Uterus (tissue), 3 donors: ENCODE measurements at regions not wholly inside any gene's neighbourhood (a gene's known extent, or its start where the extent isn't known, plus 50 kb on each side); places are given as distances from the start of the nearest gene placed in this dataset.

ENCODE experiments used
- DNase-seq, 2 donors: peaks; one replicate each; pipeline ENCODE4 v3.0.0-alpha.2; 2019 to 2020
- H3K27ac ChIP-seq, 2 donors: fragments of 200-600 bp; sonication (generic); 1 replicate in 1 of 2; 2 replicates in 1 of 2; pipeline ENCODE4 v1.5.1; 2016 to 2018
- H3K27me3 ChIP-seq, 2 donors: fragments of 200-600 bp; sonication (generic); one replicate each; pipeline ENCODE4 v1.5.1; 2018 to 2019; ENCODE audit warnings: control low read depth in 1 of 2
- H3K36me3 ChIP-seq, 2 donors: fragments of 200-600 bp; sonication (generic); one replicate each; pipeline ENCODE4 v1.5.1; 2019; ENCODE audit warnings: control low read depth in 1 of 2
- H3K4me1 ChIP-seq, 2 donors: fragments of 200-600 bp; sonication (generic); one replicate each; pipeline ENCODE4 v1.5.1; 2018 to 2019; ENCODE audit warnings: control low read depth in 1 of 2
- H3K4me3 ChIP-seq, 2 donors: fragments of 200-600 bp; sonication (generic); 1 replicate in 1 of 2; 2 replicates in 1 of 2; pipeline ENCODE4 v1.5.1; 2018 to 2019; ENCODE audit warnings: mild to moderate bottlenecking in 1 of 2
- H3K9me3 ChIP-seq, 2 donors: fragments of 200-600 bp; sonication (generic); one replicate each; pipeline ENCODE4 v1.5.1; 2019; ENCODE audit warnings: control low read depth in 1 of 2
- POLR2A ChIP-seq, 2 donors: fragments of 450-650 bp; IDR thresholded peaks; one replicate each; pipeline ENCODE4 v1.6.1; 2016; ENCODE audit warnings: antibody characterized with exemption in 2 of 2, mild to moderate bottlenecking in 1 of 2, moderate library complexity in 1 of 2
- intact Hi-C: fragments of 100-400 bp; cut with DNase I; formaldehyde crosslinking; loops from one replicate; pipeline ENCODE4 v1.15.1; 2023; ENCODE audit warnings: low total_unique reads
- TF ChIP-seq, protein P1 (sequence below), 4 experiments: fragments of 200-600 bp in 2 of 4; fragments of 450-650 bp in 2 of 4; sonication (generic) in 2 of 4; IDR thresholded peaks; one replicate each; pipeline ENCODE4 v1.5.1; 2016 to 2019; ENCODE audit warnings: antibody characterized with exemption in 4 of 4, mild to moderate bottlenecking in 2 of 4, moderate library complexity in 1 of 4
- donor health status: DM: yes; HTN: yes; CAD: no.

DNA sequence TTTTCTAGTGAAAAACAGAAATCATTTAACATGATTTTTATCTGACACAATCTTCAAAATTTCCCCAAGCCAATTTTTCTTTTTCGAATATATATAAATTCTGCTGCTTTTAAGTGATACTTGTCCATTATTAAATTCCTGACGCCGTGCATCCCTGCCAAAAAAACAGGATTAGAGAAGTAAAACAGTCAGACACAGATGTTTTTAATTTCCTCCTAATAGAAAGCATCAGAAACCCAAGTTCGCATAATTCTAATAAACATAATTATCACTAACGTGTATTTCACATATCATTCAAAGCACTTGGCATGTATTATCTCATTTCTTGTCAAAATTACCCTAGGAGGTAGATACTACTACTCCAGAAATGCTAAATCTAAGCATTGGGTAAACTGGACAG lies 179.5 kb downstream of the ZFP64 start:
- Histone ChIP-seq H3K36me3 (no peaks in the 10 kb centered on the region), H3K4me3 (no peak overlapping the region), H3K27me3 (no peaks in the 10 kb centered on the region), H3K4me1 (no peaks in the 10 kb centered on the region), H3K9me3 (peaks cover 0 to 3% of the 10 kb centered on the region in 2 donors), H3K27ac (no peak overlapping the region)
- no peak for DNase-seq
- intact Hi-C loops: no loop called here
- TF ChIP-seq, protein P1, sequence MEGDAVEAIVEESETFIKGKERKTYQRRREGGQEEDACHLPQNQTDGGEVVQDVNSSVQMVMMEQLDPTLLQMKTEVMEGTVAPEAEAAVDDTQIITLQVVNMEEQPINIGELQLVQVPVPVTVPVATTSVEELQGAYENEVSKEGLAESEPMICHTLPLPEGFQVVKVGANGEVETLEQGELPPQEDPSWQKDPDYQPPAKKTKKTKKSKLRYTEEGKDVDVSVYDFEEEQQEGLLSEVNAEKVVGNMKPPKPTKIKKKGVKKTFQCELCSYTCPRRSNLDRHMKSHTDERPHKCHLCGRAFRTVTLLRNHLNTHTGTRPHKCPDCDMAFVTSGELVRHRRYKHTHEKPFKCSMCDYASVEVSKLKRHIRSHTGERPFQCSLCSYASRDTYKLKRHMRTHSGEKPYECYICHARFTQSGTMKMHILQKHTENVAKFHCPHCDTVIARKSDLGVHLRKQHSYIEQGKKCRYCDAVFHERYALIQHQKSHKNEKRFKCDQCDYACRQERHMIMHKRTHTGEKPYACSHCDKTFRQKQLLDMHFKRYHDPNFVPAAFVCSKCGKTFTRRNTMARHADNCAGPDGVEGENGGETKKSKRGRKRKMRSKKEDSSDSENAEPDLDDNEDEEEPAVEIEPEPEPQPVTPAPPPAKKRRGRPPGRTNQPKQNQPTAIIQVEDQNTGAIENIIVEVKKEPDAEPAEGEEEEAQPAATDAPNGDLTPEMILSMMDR (IDR thresholded peaks at IDR 0.05): no peak
- no peak for TF ChIP-seq POLR2A (IDR thresholded peaks at IDR 0.05)

DNA sequence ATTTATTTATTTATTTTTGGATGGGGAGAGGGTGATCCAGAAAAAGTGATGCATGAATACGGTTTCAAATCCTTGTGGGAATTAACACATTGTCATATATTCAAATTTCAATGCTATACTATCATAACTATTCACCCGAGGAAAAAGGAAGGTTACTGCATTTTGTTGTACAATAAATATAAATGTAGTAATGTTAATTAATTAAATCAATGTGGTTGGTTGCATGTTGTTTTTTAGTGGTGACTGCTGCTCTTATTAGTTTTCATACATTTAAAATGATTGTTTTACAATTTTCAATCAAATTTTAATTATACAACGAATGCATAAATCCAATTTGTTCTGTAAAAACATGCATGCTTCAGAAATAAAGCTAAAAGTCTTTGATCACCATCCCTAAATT lies 180.5 kb downstream of the ZFP64 start:
- no peak overlapping the region for H3K4me3 ChIP-seq
- no peaks in the 10 kb centered on the region for H3K4me1 ChIP-seq
- peaks cover 0 to 3% of the 10 kb centered on the region in 2 donors for H3K9me3 ChIP-seq
- no peaks in the 10 kb centered on the region for H3K27me3 ChIP-seq
- no peaks in the 10 kb centered on the region for H3K36me3 ChIP-seq
- DNase-seq: no peak
- intact Hi-C loops: no loop called here
- TF ChIP-seq POLR2A (IDR thresholded peaks at IDR 0.05): no peak
- TF ChIP-seq, protein P1 (IDR thresholded peaks at IDR 0.05): no peak
- no peak overlapping the region for H3K27ac ChIP-seq

DNA sequence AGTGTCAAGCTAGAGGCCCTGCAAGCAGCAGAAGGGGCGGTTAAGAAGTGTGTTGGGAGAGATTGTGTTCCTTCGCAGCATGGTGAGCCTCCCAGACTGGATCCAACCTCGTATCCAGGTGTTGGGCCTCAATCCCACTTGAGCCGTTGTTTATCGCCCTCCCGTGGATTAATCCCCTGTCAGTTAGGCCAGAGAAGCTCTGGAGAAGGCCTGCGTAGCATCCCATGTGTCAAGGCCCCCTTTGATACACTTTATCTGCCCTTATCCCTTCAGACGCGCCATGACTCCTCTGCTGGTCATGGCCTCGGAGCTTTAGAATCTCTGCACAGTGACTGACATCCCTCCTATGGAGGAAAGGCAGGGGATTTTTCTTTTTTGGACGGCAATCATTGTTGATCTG lies 181.0 kb downstream of the ZFP64 start:
- H3K4me3 ChIP-seq: no peak overlapping the region
- no peak for DNase-seq
- no peaks in the 10 kb centered on the region for H3K4me1 ChIP-seq
- H3K36me3 ChIP-seq: no peaks in the 10 kb centered on the region
- H3K27ac ChIP-seq: no peak overlapping the region
- peaks cover 0 to 3% of the 10 kb centered on the region in 2 donors for H3K9me3 ChIP-seq
- no peaks in the 10 kb centered on the region for H3K27me3 ChIP-seq
- intact Hi-C loops: no loop called here
- no peak for TF ChIP-seq POLR2A (IDR thresholded peaks at IDR 0.05)
- TF ChIP-seq, protein P1 (IDR thresholded peaks at IDR 0.05): no peak

DNA sequence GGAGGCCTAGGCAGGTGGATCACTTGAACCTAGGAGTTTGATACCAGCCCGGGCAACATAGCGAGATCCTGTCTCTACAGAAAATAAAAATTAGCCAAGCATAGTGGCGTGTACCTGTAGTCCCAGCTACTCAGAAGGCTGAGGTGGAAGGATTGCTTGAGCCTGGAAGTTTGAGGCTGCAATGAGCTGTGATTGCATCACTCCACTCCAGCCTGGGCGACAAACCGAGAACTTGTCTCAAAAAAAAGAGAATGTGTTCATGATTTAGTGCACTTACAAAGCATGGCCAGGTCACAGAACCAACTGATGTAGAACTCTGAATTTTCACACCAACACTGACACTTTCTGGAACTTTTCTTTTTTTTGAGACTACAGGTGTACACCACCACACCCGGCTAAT lies 182.7 kb downstream of the ZFP64 start:
- H3K4me3 ChIP-seq: no peak overlapping the region
- H3K36me3 ChIP-seq: no peaks in the 10 kb centered on the region
- TF ChIP-seq, protein P1 (IDR thresholded peaks at IDR 0.05): no peak
- TF ChIP-seq POLR2A (IDR thresholded peaks at IDR 0.05): no peak
- DNase-seq: no peak
- H3K4me1 ChIP-seq: no peaks in the 10 kb centered on the region
- H3K9me3 ChIP-seq: peaks cover 0 to 3% of the 10 kb centered on the region in 2 donors
- no peaks in the 10 kb centered on the region for H3K27me3 ChIP-seq
- no peak overlapping the region for H3K27ac ChIP-seq
- intact Hi-C loops: no loop called here

DNA sequence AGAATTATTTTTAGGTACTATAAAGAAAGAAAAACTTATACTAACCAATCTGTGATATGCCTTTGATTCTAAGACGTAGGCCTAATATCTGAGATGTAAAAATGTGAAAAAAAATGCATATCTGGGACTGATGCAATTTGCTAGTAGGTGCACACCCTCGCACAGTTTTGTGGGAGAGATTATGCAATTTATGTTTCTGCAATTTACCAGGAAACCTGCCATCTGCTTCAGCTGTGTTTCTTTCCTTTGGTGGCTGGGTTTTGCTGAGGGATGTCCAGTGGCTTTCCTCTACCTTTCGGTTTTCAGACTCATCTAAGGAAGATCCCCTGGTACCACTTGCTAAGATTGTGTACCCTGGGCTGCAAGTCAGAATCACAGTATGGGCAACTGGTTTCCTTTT lies 186.9 kb downstream of the ZFP64 start:
- no peaks in the 10 kb centered on the region for H3K9me3 ChIP-seq
- H3K27ac ChIP-seq: no peak overlapping the region
- intact Hi-C loops: no loop called here
- no peak for DNase-seq
- no peaks in the 10 kb centered on the region for H3K36me3 ChIP-seq
- no peaks in the 10 kb centered on the region for H3K4me1 ChIP-seq
- TF ChIP-seq, protein P1 (IDR thresholded peaks at IDR 0.05): no peak
- TF ChIP-seq POLR2A (IDR thresholded peaks at IDR 0.05): no peak
- H3K27me3 ChIP-seq: no peaks in the 10 kb centered on the region
- H3K4me3 ChIP-seq: no peak overlapping the region
